KMS-11 (cell line): ENCODE measurements at regions not wholly inside any gene's neighbourhood (a gene's known extent, or its start where the extent isn't known, plus 50 kb on each side); places are given as distances from the start of the nearest gene placed in this dataset.

Experiments used
- H2AFZ ChIP-seq: fragments of 200-600 bp; sonication (generic); 2 replicates; pipeline ENCODE4 v1.6.1; 2016; ENCODE audit warnings: antibody characterized with exemption, mixed run types, low read depth
- H3K27ac ChIP-seq: fragments of 200-600 bp; sonication (generic); 2 replicates; pipeline ENCODE4 v1.6.1; 2016; ENCODE audit warnings: mild to moderate bottlenecking, mixed run types
- H3K27me3 ChIP-seq: fragments of 200-600 bp; sonication (generic); 2 replicates; pipeline ENCODE4 v1.6.1; 2017; ENCODE audit warnings: mild to moderate bottlenecking, low read depth, mixed run types, moderate library complexity; ENCODE audit not compliant: insufficient read depth
- H3K36me3 ChIP-seq: fragments of 200-600 bp; sonication (generic); 2 replicates; pipeline ENCODE4 v1.6.1; 2017; ENCODE audit warnings: mild to moderate bottlenecking, mixed run types; ENCODE audit not compliant: insufficient read depth
- H3K4me1 ChIP-seq: fragments of 200-600 bp; sonication (generic); 2 replicates; pipeline ENCODE4 v1.6.1; 2016; ENCODE audit warnings: mild to moderate bottlenecking, low read depth, mixed run types; ENCODE audit not compliant: poor library complexity, severe bottlenecking
- H3K4me2 ChIP-seq: fragments of 200-600 bp; sonication (generic); 2 replicates; pipeline ENCODE4 v1.7.0; 2016; ENCODE audit warnings: mild to moderate bottlenecking, mixed run types
- H3K4me3 ChIP-seq: fragments of 200-600 bp; sonication (generic); IDR thresholded peaks from 2 replicates; pipeline ENCODE4 v1.6.1; 2017; ENCODE audit warnings: low read depth, low read length, mixed read lengths; ENCODE audit not compliant: insufficient read depth
- H3K79me2 ChIP-seq: fragments of 200-600 bp; sonication (generic); 2 replicates; pipeline ENCODE4 v1.6.1; 2016; ENCODE audit warnings: low read depth, mixed run types; ENCODE audit not compliant: insufficient read depth
- H3K9ac ChIP-seq: fragments of 200-600 bp; sonication (generic); 2 replicates; pipeline ENCODE4 v1.6.1; 2016; ENCODE audit warnings: mild to moderate bottlenecking, mixed run types
- H4K20me1 ChIP-seq: fragments of 200-600 bp; sonication (generic); 2 replicates; pipeline ENCODE4 v1.6.1; 2016; ENCODE audit warnings: mild to moderate bottlenecking, mixed run types; ENCODE audit not compliant: insufficient read depth
- CTCF ChIP-seq: fragments of 200-600 bp; sonication (generic); conservative IDR thresholded peaks from 2 replicates; pipeline ENCODE4 v1.6.1; 2017; ENCODE audit warnings: low read depth, mild to moderate bottlenecking, antibody characterized with exemption, low read length, moderate library complexity, mixed read lengths

- H3K79me2 ChIP-seq: no peaks in the 10 kb centered on the region
- no peak overlapping the region for H2AFZ ChIP-seq
- no peak overlapping the region for H3K4me2 ChIP-seq
- no peaks in the 10 kb centered on the region for H3K36me3 ChIP-seq
- H4K20me1 ChIP-seq: no peaks in the 10 kb centered on the region
- no peaks in the 10 kb centered on the region for H3K4me1 ChIP-seq
- H3K27ac ChIP-seq: no peak overlapping the region
- TF ChIP-seq CTCF: no peak
- no peaks in the 10 kb centered on the region for H3K27me3 ChIP-seq
- H3K4me3 ChIP-seq: no peak overlapping the region
- H3K9ac ChIP-seq: no peak overlapping the region
Measured at GRCh38 chr9:90009447-90009846, 404.6 kb downstream of the GADD45G start.

DNA sequence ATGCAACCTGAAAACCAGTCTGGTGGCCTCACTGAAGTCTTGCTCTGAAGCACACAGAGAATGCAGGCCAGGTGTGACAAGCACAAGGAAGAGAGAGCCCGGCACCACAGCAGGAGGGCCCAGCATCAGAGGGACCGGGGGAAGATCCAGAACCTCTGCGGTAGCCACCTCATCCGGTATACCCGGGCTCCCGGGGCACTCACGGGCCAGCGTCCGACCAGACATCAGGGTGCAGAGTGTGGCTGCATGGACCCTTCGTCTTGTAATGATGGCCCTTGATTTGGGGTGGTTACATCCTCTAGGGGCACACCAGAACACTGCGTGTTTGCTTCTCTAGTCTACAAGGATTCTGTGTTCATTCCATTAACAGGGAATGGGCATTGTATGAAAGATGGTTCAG, 406.0 kb downstream of the GADD45G start:
- Histone ChIP-seq H3K4me2 (no peak overlapping the region), H3K4me3 (no peak overlapping the region), H3K27ac (no peak overlapping the region), H3K36me3 (no peaks in the 10 kb centered on the region), H3K27me3 (no peaks in the 10 kb centered on the region), H3K4me1 (no peaks in the 10 kb centered on the region), H2AFZ (no peak overlapping the region), H4K20me1 (no peaks in the 10 kb centered on the region), H3K79me2 (no peaks in the 10 kb centered on the region), H3K9ac (no peak overlapping the region)
- TF ChIP-seq CTCF: no peak

- H3K27ac ChIP-seq: no peak overlapping the region
- no peaks in the 10 kb centered on the region for H4K20me1 ChIP-seq
Measured at GRCh38 chr9:90012949-90013348, 408.1 kb downstream of the GADD45G start.

DNA sequence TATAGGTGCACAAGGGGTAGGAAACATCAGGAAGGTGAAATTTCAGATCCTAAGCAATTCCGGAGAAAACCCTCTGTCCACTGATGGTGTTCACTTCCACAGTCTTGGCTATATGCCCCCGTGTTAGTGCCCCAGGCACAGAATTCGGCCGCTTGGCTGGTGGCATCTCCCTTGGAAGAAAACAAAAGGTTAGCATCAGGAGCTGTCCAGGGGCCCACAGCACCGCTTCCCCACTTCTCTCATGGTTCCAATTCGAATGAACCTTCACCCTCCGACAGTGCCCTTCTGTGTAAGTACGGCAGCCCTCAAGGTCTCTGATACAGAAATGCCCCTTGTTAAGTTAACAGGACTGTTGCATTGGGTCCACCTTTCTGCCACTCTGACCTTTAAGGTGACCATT, 409.0 kb downstream of the GADD45G start:
- Histone ChIP-seq H3K9ac (no peak overlapping the region), H3K27ac (no peak overlapping the region), H3K36me3 (no peaks in the 10 kb centered on the region), H3K27me3 (no peaks in the 10 kb centered on the region), H3K4me3 (no peak overlapping the region), H3K79me2 (no peaks in the 10 kb centered on the region), H2AFZ (no peak overlapping the region), H4K20me1 (no peaks in the 10 kb centered on the region), H3K4me1 (no peaks in the 10 kb centered on the region), H3K4me2 (no peak overlapping the region)
- TF ChIP-seq CTCF: no peak

More at GRCh38 chr9:90012949-90013348, 408.1 kb downstream of the GADD45G start:
- Histone ChIP-seq H3K9ac (no peak overlapping the region), H3K36me3 (no peaks in the 10 kb centered on the region), H3K79me2 (no peaks in the 10 kb centered on the region), H3K27me3 (no peaks in the 10 kb centered on the region), H3K4me1 (no peaks in the 10 kb centered on the region), H2AFZ (no peak overlapping the region), H3K4me2 (no peak overlapping the region), H3K4me3 (no peak overlapping the region)
- TF ChIP-seq CTCF: no peak
